C4-2B (cell line): ENCODE measurements at regions not wholly inside any gene's neighbourhood (a gene's known extent, or its start where the extent isn't known, plus 50 kb on each side); places are given as distances from the start of the nearest gene placed in this dataset.

Source experiments
- H3K27ac ChIP-seq: fragments of 450-650 bp; 2 replicates; pipeline ENCODE4 v1.5.1; 2017
- ZFX ChIP-seq: fragments of 450-650 bp; IDR thresholded peaks from 2 replicates; pipeline ENCODE4 v1.6.1; 2017
- TF ChIP-seq, protein P1 (sequence below): fragments of 450-650 bp; conservative IDR thresholded peaks from 2 replicates; pipeline ENCODE4 v1.5.1; 2017; ENCODE audit warnings: mild to moderate bottlenecking

- no peak overlapping the region for H3K27ac ChIP-seq
- TF ChIP-seq ZFX, result no peak
- TF ChIP-seq, protein P1, sequence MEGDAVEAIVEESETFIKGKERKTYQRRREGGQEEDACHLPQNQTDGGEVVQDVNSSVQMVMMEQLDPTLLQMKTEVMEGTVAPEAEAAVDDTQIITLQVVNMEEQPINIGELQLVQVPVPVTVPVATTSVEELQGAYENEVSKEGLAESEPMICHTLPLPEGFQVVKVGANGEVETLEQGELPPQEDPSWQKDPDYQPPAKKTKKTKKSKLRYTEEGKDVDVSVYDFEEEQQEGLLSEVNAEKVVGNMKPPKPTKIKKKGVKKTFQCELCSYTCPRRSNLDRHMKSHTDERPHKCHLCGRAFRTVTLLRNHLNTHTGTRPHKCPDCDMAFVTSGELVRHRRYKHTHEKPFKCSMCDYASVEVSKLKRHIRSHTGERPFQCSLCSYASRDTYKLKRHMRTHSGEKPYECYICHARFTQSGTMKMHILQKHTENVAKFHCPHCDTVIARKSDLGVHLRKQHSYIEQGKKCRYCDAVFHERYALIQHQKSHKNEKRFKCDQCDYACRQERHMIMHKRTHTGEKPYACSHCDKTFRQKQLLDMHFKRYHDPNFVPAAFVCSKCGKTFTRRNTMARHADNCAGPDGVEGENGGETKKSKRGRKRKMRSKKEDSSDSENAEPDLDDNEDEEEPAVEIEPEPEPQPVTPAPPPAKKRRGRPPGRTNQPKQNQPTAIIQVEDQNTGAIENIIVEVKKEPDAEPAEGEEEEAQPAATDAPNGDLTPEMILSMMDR, result no peak
Measured at GRCh38 chr4:117488692-117489091, 403.3 kb upstream of the TRAM1L1 start.

GRCh38 chr4:117489107-117489506 lies 403.7 kb upstream of the TRAM1L1 start:
- H3K27ac ChIP-seq, result no peak overlapping the region
- TF ChIP-seq, protein P1, result no peak
- TF ChIP-seq ZFX, result no peak

DNA sequence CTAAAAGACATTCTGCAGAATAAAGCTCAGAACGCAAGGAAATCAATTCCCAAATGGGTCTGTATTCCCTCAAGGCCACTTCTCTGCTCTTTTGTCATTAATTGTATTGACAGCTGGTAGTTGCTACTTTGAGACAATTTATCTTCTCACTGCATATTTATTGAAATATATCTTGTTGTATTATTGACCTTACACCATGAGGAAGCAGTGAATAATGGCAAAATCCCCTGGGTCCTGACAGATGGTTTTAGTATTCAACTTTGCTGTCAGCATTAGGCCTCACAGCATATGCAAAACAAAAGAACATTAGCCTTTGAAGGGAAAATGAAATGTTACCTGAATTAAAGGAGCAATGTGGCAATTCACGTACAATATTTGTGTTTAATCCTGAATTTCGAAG lies 406.1 kb upstream of the TRAM1L1 start:
- TF ChIP-seq, protein P1, result no peak
- no peak for TF ChIP-seq ZFX
- H3K27ac ChIP-seq, result no peak overlapping the region

GRCh38 chr4:117495802-117496201 lies 410.4 kb upstream of the TRAM1L1 start:
- no peak overlapping the region for H3K27ac ChIP-seq
- TF ChIP-seq ZFX, result no peak
- TF ChIP-seq, protein P1, result no peak

GRCh38 chr4:117512414-117512813 lies 427.0 kb upstream of the TRAM1L1 start:
- TF ChIP-seq, protein P1, result no peak
- no peak for TF ChIP-seq ZFX
- no peak overlapping the region for H3K27ac ChIP-seq

GRCh38 chr4:117514391-117515175 lies 429.2 kb upstream of the TRAM1L1 start:
- H3K27ac ChIP-seq, result no peak overlapping the region
- TF ChIP-seq, protein P1, result no peak
- TF ChIP-seq ZFX, result no peak

- TF ChIP-seq, protein P1, result no peak
- no peak overlapping the region for H3K27ac ChIP-seq
Measured at GRCh38 chr4:117515921-117516320, 430.5 kb upstream of the TRAM1L1 start.
